Fibroblast of villous mesenchyme (primary cell): ENCODE measurements at regions not wholly inside any gene's neighbourhood (a gene's known extent, or its start where the extent isn't known, plus 50 kb on each side); places are given as distances from the start of the nearest gene placed in this dataset.
A peak's percentile ranks its signal among the peaks of the same experiment; 100 is the strongest.

Source experiments
- DNase-seq: peaks from one replicate; pipeline ENCODE4 v3.0.0-alpha.2; 2010; ENCODE audit warnings: low read depth
- H3K4me3 ChIP-seq: 2 replicates; pipeline ENCODE4 v1.5.1; 2011; ENCODE audit warnings: low read depth, mild to moderate bottlenecking, low read length
- TF ChIP-seq, protein P1 (sequence below): IDR thresholded peaks from 2 replicates; pipeline ENCODE4 v1.5.1; 2012; ENCODE audit warnings: low read depth, mild to moderate bottlenecking, low read length; ENCODE audit not compliant: insufficient read depth

DNA sequence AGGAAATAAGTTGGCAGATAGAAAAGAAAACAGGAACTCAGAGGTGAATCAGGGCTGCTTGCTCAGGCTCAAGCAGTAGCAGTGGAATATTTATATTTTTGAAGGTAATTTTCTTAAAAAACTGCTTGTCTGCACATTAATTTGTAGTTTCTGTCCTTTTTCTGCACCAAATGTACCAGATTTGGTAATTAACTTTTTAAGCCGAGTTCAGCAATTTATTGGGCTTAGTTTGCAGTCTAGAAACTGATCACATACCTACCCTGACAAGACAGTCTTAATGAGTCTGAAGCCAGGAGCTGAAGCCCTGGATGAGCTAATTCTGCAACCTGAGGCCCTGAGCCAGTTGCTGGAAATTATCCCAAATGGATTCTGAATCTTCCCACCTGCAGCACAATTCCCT is 647.0 kb downstream of the TDRD15 start:
- DNase-seq = no peak
- H3K4me3 ChIP-seq = no peak overlapping the region
- TF ChIP-seq, protein P1, sequence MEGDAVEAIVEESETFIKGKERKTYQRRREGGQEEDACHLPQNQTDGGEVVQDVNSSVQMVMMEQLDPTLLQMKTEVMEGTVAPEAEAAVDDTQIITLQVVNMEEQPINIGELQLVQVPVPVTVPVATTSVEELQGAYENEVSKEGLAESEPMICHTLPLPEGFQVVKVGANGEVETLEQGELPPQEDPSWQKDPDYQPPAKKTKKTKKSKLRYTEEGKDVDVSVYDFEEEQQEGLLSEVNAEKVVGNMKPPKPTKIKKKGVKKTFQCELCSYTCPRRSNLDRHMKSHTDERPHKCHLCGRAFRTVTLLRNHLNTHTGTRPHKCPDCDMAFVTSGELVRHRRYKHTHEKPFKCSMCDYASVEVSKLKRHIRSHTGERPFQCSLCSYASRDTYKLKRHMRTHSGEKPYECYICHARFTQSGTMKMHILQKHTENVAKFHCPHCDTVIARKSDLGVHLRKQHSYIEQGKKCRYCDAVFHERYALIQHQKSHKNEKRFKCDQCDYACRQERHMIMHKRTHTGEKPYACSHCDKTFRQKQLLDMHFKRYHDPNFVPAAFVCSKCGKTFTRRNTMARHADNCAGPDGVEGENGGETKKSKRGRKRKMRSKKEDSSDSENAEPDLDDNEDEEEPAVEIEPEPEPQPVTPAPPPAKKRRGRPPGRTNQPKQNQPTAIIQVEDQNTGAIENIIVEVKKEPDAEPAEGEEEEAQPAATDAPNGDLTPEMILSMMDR = no peak

DNA sequence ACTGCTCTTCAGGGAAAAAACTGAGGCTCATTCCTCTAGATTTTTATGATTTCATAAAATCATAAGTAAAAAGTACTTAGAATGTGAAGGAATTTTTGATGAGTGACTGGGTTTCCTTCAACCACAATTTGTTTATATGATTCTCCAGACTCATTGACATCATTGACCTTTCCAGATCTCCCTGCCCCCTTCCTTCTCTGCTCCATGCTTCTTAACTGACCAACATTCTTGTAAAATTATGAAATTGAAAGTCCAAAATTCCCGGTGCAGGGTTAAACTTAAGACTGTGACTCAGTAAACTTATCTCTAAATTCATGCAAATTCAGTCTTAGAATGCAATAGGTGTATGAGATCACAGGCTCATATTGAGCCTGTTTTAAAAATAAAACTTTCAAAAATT is 648.9 kb downstream of the TDRD15 start:
- DNase-seq = peak; percentile 88

DNA sequence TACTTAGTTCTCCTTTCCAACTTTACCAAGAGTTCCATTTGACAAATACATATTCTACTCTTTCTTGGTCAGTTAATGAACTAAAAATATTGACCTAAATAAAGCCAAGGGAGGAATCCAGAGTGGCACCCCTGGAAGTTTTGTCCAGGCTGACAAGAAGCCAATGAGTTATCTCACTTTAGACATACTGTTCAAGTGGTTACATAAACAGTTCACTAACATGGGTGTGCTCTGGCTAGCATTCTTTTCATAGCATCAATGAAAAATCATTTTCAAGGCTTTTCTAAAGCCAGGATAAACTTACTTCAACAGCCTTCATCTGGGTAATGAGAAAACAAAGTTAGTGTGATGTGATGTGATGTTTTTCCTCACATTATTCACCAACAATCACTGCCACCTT is 649.4 kb downstream of the TDRD15 start:
- DNase-seq = no peak
- TF ChIP-seq, protein P1 = no peak
- H3K4me3 ChIP-seq = no peak overlapping the region

More for the DNA sequence above, 648.9 kb downstream of the TDRD15 start:
- TF ChIP-seq, protein P1 = no peak
- H3K4me3 ChIP-seq = no peak overlapping the region

DNA sequence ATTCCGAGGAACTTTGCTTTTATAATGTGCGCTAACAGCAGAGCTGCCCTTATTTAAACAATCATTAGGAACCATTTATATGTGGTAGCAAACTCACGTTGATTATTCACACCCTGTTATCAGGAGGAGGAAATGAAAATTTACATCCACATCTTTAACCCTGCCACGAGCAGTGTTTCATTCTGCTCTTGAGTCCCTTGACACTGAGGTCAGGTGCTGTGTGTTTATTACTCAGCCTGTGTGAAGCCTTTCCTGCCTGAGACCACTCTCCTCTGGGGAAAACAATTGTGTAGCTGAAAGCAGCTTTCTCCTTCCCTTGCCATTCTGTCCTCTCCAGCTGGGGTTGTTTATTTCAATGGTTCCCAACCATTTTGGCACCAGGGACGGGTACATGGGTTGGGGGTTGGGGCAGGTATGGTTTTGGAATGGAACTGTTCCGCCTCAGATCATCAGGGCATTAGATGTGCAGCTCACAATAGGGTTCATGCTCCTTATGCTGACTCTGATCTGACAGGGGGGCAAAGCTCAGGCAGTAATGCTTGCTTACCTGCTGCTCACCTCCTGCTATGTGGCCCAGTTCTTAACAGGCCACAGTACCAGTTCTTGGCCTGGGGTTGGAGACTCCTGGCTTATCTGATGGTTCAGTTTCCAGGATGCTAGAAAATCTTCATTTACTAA is 651.1 kb downstream of the TDRD15 start:
- TF ChIP-seq, protein P1 = no peak
- H3K4me3 ChIP-seq = no peak overlapping the region
- peak; percentile 7 for DNase-seq

DNA sequence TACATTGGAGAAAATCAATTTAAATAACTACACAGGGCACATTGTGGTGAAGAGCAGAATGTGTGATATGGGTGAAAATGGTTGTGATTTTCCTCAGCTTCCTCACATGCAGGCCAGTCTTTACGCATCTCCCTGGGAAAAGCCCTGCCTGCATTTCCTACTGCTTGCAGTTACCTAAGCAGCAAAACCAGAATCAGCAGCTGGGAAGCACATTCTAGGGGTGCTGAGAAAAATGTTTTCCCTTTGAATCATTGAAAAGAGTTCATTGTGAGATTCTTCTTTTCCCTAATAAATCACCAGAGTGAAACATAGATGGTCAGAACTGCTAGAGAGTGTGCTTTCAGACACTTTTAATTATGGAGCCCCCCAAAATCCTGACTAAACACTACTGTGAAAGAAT is 656.0 kb downstream of the TDRD15 start:
- no peak for DNase-seq
- no peak overlapping the region for H3K4me3 ChIP-seq
- TF ChIP-seq, protein P1 = no peak

DNA sequence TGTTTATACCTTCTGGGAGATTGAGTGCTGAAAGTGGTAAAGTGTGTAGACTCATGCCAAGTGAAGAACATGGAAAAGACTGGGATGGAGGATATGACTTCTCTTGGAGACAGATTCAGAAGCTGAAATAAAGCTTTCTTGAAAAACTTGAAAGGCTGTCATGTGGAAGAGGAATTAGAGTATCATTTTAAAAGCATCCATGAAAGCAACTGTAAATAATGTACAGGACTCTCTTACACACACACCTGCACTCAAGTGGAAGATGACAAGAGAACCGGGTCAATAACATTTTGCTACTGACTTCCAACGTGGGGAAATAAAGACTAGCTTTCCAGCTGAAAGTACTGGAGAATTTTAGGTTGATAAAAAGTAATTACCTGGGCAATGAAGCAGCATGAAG is 658.2 kb downstream of the TDRD15 start:
- TF ChIP-seq, protein P1 = no peak
- no peak overlapping the region for H3K4me3 ChIP-seq
- DNase-seq = no peak

DNA sequence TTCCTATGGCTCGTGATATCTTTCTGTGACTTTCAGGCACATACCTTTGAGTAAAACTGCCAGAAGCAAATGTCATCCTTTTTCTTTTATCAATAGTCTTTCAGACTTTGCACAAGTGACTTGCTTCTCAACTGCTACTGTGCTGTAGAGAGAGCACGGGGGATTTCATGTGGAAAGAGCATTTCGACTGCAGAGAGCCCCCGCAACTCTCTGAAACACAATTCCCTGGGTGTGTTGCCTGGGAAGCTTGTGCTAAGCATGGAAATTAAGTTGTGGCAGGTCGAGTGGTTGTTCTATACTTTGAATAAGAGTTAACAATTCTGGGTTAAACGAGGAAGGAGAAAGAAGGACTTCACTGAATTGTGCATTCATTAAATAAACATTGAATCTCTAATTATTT is 659.1 kb downstream of the TDRD15 start:
- no peak overlapping the region for H3K4me3 ChIP-seq
- TF ChIP-seq, protein P1 = no peak
- no peak for DNase-seq
